ENCODE measurements at regions not wholly inside any gene's neighbourhood (a gene's known extent, or its start where the extent isn't known, plus 50 kb on each side); places are given as distances from the start of the nearest gene placed in this dataset.
"Not testable (repeated sequence)": the region's sequence is repeated elsewhere in the genome, so short reads cannot be mapped to it uniquely, and the experiment has no call there.

DNA sequence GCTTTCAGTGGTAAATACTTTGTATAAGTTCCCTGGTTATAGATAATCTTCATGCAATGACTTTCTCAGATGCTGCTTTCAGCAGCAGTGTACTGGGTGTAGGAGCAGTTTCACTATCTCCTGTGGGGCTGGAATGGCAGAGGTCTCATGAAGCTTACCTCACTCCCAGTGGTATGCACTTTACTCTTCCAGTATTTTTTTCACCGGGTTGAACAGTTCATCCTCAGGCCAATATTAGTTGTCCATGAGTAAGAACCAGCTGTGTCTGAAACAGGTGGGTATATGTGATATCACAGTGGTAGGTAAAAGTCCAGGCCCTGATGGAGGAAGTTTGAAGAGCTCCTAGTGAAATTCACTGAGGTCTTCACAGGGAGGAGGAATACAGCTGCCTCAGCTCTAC is 351.5 kb upstream of the EMCN start:
- TF ChIP-seq EP300 (IDR thresholded peaks at IDR 0.05) = no peak
- no peak for TF ChIP-seq POLR2A (IDR thresholded peaks at IDR 0.05; ENCODE audit: low read depth)
- TF ChIP-seq, protein P1, sequence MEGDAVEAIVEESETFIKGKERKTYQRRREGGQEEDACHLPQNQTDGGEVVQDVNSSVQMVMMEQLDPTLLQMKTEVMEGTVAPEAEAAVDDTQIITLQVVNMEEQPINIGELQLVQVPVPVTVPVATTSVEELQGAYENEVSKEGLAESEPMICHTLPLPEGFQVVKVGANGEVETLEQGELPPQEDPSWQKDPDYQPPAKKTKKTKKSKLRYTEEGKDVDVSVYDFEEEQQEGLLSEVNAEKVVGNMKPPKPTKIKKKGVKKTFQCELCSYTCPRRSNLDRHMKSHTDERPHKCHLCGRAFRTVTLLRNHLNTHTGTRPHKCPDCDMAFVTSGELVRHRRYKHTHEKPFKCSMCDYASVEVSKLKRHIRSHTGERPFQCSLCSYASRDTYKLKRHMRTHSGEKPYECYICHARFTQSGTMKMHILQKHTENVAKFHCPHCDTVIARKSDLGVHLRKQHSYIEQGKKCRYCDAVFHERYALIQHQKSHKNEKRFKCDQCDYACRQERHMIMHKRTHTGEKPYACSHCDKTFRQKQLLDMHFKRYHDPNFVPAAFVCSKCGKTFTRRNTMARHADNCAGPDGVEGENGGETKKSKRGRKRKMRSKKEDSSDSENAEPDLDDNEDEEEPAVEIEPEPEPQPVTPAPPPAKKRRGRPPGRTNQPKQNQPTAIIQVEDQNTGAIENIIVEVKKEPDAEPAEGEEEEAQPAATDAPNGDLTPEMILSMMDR (IDR thresholded peaks at IDR 0.05) = no peak
- no peak for TF ChIP-seq POLR2AphosphoS5 (IDR thresholded peaks at IDR 0.05)
- H3K4me1 ChIP-seq = no peaks in the 10 kb centered on the region
- no peak overlapping the region for H3K4me3 ChIP-seq
- intact Hi-C loops (cut with DNase I) = no loop called here
- DNase-seq (ENCODE audit: extremely low spot score) = no peak
- H3K27ac ChIP-seq (replicated peaks in 1 of 4) = no peak overlapping the region
- no peaks in the 10 kb centered on the region for H3K27me3 ChIP-seq
- no peaks in the 10 kb centered on the region for H3K36me3 ChIP-seq
- peaks cover 0 to 8% (median under 1%) of the 10 kb centered on the region in 4 donors for H3K9me3 ChIP-seq
- WGBS = 100% methylated on average over 1 of the region's 1 CpG

DNA sequence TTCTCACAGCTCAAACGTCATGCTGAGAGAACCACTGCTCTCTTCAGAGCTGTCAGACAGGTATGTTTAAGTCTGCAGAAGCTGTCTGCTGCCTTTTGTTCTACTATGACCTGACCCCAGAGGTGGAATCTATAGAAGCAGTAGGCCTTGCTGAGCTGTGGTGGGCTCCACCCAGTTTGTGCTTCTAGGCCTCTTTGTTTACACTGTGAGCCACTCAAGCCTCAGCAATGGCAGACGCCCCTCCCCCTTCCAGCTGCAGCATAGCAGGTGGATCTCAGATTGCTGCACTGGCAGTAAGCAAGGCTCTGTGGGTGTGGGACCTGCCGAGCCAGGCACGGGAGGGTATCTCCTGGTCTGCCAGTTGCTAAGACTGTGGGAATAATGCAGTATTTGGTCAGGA is 350.5 kb upstream of the EMCN start:
- H3K4me1 ChIP-seq; DNase-seq (ENCODE audit: extremely low spot score); H3K27me3 ChIP-seq; H3K36me3 ChIP-seq; H3K27ac ChIP-seq (replicated peaks in 1 of 4); intact Hi-C loops (cut with DNase I); H3K4me3 ChIP-seq: not testable (repeated sequence)
- 38% methylated on average over 4 of the region's 4 CpGs for WGBS
- peaks cover 0 to 11% (median 4%) of the 10 kb centered on the region in 4 donors for H3K9me3 ChIP-seq

- Histone ChIP-seq H3K9me3 (no peaks in the 10 kb centered on the region), H3K36me3 (no peaks in the 10 kb centered on the region), H3K27ac (replicated peaks in 1 of 4) (no peak overlapping the region), H3K4me1 (peaks cover 0 to 4% (median 0%) of the 10 kb centered on the region in 4 donors), H3K27me3 (no peaks in the 10 kb centered on the region), H3K4me3 (no peak overlapping the region)
- no peak for TF ChIP-seq POLR2AphosphoS5 (IDR thresholded peaks at IDR 0.05)
- no peak for TF ChIP-seq EP300 (IDR thresholded peaks at IDR 0.05)
- intact Hi-C loops (cut with DNase I) = no loop called here
- DNase-seq (ENCODE audit: extremely low spot score) = no peak
- WGBS = 69% methylated on average over 1 of the region's 1 CpG
Measured at GRCh38 chr4:100852326-100852725, 334.5 kb upstream of the EMCN start.

GRCh38 chr4:100849319-100849718 is 331.5 kb upstream of the EMCN start:
- TF ChIP-seq POLR2A (IDR thresholded peaks at IDR 0.05; ENCODE audit: low read depth) (no peak), EP300 (IDR thresholded peaks at IDR 0.05) (no peak), POLR2AphosphoS5 (IDR thresholded peaks at IDR 0.05) (no peak)
- TF ChIP-seq, protein P1 (IDR thresholded peaks at IDR 0.05) = no peak
- intact Hi-C loops (cut with DNase I) = no loop called here
- Histone ChIP-seq H3K4me1 (peaks cover 0 to 4% (median 0%) of the 10 kb centered on the region in 4 donors), H3K4me3 (no peak overlapping the region), H3K27ac (replicated peaks in 1 of 4) (no peak overlapping the region), H3K27me3 (no peaks in the 10 kb centered on the region), H3K9me3 (no peaks in the 10 kb centered on the region), H3K36me3 (no peaks in the 10 kb centered on the region)
- DNase-seq (ENCODE audit: extremely low spot score) = no peak
- WGBS = 58% methylated on average over 3 of the region's 3 CpGs

DNA sequence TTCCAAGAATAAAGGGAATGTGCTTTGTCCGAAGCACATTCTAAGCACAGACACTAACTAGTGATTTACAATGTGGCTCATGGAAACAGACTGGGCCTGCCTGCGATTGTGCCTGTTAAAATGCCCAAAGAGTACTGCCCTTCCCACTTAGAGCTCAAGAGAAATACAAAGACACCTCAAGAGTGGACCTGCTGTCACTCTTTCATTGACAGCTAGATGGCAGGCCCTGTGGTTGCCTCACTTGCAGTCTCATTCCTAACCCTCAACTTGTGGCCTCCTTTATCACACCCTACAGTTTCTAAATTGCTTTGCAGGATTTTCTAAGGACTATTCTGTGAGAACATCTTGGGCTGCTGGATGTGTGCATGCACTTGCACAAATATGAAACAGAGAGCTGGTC is 331.0 kb upstream of the EMCN start:
- Histone ChIP-seq H3K4me3 (no peak overlapping the region), H3K27ac (replicated peaks in 1 of 4) (no peak overlapping the region), H3K27me3 (no peaks in the 10 kb centered on the region), H3K36me3 (no peaks in the 10 kb centered on the region), H3K4me1 (peaks cover 0 to 4% (median 0%) of the 10 kb centered on the region in 4 donors), H3K9me3 (no peaks in the 10 kb centered on the region)
- TF ChIP-seq, protein P1 (IDR thresholded peaks at IDR 0.05) = no peak
- TF ChIP-seq EP300 (IDR thresholded peaks at IDR 0.05) (no peak), POLR2A (IDR thresholded peaks at IDR 0.05; ENCODE audit: low read depth) (no peak), POLR2AphosphoS5 (IDR thresholded peaks at IDR 0.05) (no peak)
- WGBS = 77% methylated on average over 2 of the region's 2 CpGs
- DNase-seq (ENCODE audit: extremely low spot score) = no peak
- intact Hi-C loops (cut with DNase I) = no loop called here

DNA sequence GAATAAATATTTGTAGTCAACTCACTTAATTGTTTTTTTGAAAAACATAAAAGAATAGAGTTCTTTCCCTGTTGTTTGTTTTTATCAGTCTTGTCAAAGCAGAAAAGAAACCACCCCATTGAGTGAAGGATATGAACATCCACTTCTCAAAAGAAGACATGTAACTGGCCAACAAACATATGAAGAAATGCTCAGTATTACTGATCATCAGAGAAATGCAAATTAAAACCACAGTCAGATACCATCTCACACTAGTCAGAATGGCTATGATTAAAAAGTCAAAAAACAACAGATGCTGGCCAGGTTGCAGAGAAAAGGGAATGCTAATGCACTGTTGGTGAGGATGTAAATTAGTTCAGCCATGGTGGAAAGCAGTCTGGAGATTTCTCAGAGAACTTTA is 326.1 kb upstream of the EMCN start:
- no peaks in the 10 kb centered on the region for H3K27me3 ChIP-seq
- H3K4me1 ChIP-seq = no peaks in the 10 kb centered on the region
- no peaks in the 10 kb centered on the region for H3K9me3 ChIP-seq
- TF ChIP-seq, protein P1 (IDR thresholded peaks at IDR 0.05) = no peak
- no peak for TF ChIP-seq EP300 (IDR thresholded peaks at IDR 0.05)
- TF ChIP-seq POLR2A (IDR thresholded peaks at IDR 0.05; ENCODE audit: low read depth) = no peak
- no peak for TF ChIP-seq POLR2AphosphoS5 (IDR thresholded peaks at IDR 0.05)
- no peak overlapping the region for H3K4me3 ChIP-seq
- DNase-seq (ENCODE audit: extremely low spot score) = no peak
- intact Hi-C loops (cut with DNase I) = no loop called here
- H3K27ac ChIP-seq (replicated peaks in 1 of 4) = no peak overlapping the region
- no peaks in the 10 kb centered on the region for H3K36me3 ChIP-seq

Measured in esophagus muscularis mucosa (tissue), 4 donors.